ENCODE measurements at regions not wholly inside any gene's neighbourhood (a gene's known extent, or its start where the extent isn't known, plus 50 kb on each side); places are given as distances from the start of the nearest gene placed in this dataset.

GRCh38 chr15:37490707-37491106 lies 390.4 kb upstream of the MEIS2 start:
- WGBS (ENCODE audit: extremely low coverage, insufficient coverage, insufficient read length): no CpG with 5 or more reads among the region's 26 CpGs
- no peaks in the 10 kb centered on the region for H3K79me2 ChIP-seq (ENCODE audit: control insufficient read depth, insufficient read depth, low read length, poor library complexity)
- no peak overlapping the region for H3K4me3 ChIP-seq (ENCODE audit: low read depth, low read length)

GRCh38 chr15:37516621-37517020 lies 416.3 kb upstream of the MEIS2 start:
- H3K9me3 ChIP-seq (ENCODE audit: insufficient read depth, low read depth, low read length): no peaks in the 10 kb centered on the region
- H2BK120ac ChIP-seq (ENCODE audit: insufficient read depth, low read length, poor library complexity): no peak overlapping the region
- DNase-seq: no peak
- H4K12ac ChIP-seq (ENCODE audit: low read depth, low read length): no peak overlapping the region
- no peak overlapping the region for H3K9ac ChIP-seq (ENCODE audit: low read length)
- H3K79me1 ChIP-seq (ENCODE audit: low read length): no peaks in the 10 kb centered on the region
- H3K14ac ChIP-seq (ENCODE audit: low read length): no peak overlapping the region
- H2BK12ac ChIP-seq (ENCODE audit: low read length): no peak overlapping the region
- no peaks in the 10 kb centered on the region for H3K79me2 ChIP-seq (ENCODE audit: control insufficient read depth, insufficient read depth, low read length, poor library complexity)
- no peaks in the 10 kb centered on the region for H3K27me3 ChIP-seq (ENCODE audit: insufficient read depth, low read length)
- H3K23ac ChIP-seq (ENCODE audit: low read length): no peak overlapping the region
- H3K36me3 ChIP-seq (ENCODE audit: control insufficient read depth in 1 of 2, insufficient read depth in 2 of 2, low read length in 2 of 2): no peaks in the 10 kb centered on the region
- no peak overlapping the region for H2AFZ ChIP-seq (ENCODE audit: insufficient read depth, low read length, poor library complexity)
- no peak overlapping the region for H3K27ac ChIP-seq (ENCODE audit: low read depth, low read length)
- H3K4me3 ChIP-seq (ENCODE audit: low read depth, low read length): no peak overlapping the region
- no peak overlapping the region for H2AK5ac ChIP-seq (ENCODE audit: low read length)
- no peak overlapping the region for H2BK5ac ChIP-seq (ENCODE audit: low read depth, low read length, poor library complexity)
- no peak overlapping the region for H4K91ac ChIP-seq (ENCODE audit: low read depth, low read length)
- no peak overlapping the region for H3K18ac ChIP-seq (ENCODE audit: low read length)
- no peaks in the 10 kb centered on the region for H3K4me1 ChIP-seq (ENCODE audit: control insufficient read depth in 1 of 2, insufficient read depth in 2 of 2, low read length in 2 of 2)
- no peak overlapping the region for H4K8ac ChIP-seq (ENCODE audit: low read depth, low read length)
- no CpG with 5 or more reads among the region's 3 CpGs for WGBS (ENCODE audit: extremely low coverage, insufficient coverage, insufficient read length)
- no peak overlapping the region for H3K4me2 ChIP-seq (ENCODE audit: low read length)
- no peak overlapping the region for H3K4ac ChIP-seq (ENCODE audit: low read depth, low read length)

More at GRCh38 chr15:37490707-37491106, 390.4 kb upstream of the MEIS2 start:
- Histone ChIP-seq H2AK5ac (ENCODE audit: low read length) (no peak overlapping the region), H3K79me1 (ENCODE audit: low read length) (no peaks in the 10 kb centered on the region), H3K4me2 (ENCODE audit: low read length) (no peak overlapping the region), H3K9ac (ENCODE audit: low read length) (no peak overlapping the region), H2BK120ac (ENCODE audit: insufficient read depth, low read length, poor library complexity) (no peak overlapping the region), H3K4ac (ENCODE audit: low read depth, low read length) (no peak overlapping the region), H4K91ac (ENCODE audit: low read depth, low read length) (no peak overlapping the region), H3K4me1 (ENCODE audit: control insufficient read depth in 1 of 2, insufficient read depth in 2 of 2, low read length in 2 of 2) (no peaks in the 10 kb centered on the region), H3K18ac (ENCODE audit: low read length) (no peak overlapping the region), H3K14ac (ENCODE audit: low read length) (no peak overlapping the region), H3K9me3 (ENCODE audit: insufficient read depth, low read depth, low read length) (peaks cover 4% of the 10 kb centered on the region), H3K27ac (ENCODE audit: low read depth, low read length) (no peak overlapping the region), H4K12ac (ENCODE audit: low read depth, low read length) (no peak overlapping the region), H2BK12ac (ENCODE audit: low read length) (no peak overlapping the region), H2AFZ (ENCODE audit: insufficient read depth, low read length, poor library complexity) (no peak overlapping the region), H2BK5ac (ENCODE audit: low read depth, low read length, poor library complexity) (no peak overlapping the region), H3K36me3 (ENCODE audit: control insufficient read depth in 1 of 2, insufficient read depth in 2 of 2, low read length in 2 of 2) (no peaks in the 10 kb centered on the region), H3K27me3 (ENCODE audit: insufficient read depth, low read length) (no peaks in the 10 kb centered on the region), H3K23ac (ENCODE audit: low read length) (no peak overlapping the region), H4K8ac (ENCODE audit: low read depth, low read length) (no peak overlapping the region)
- DNase-seq: no peak

- no peaks in the 10 kb centered on the region for H3K4me1 ChIP-seq (ENCODE audit: control insufficient read depth in 1 of 2, insufficient read depth in 2 of 2, low read length in 2 of 2)
- no peak overlapping the region for H3K27ac ChIP-seq (ENCODE audit: low read depth, low read length)
- no peaks in the 10 kb centered on the region for H3K79me1 ChIP-seq (ENCODE audit: low read length)
- no peak overlapping the region for H4K91ac ChIP-seq (ENCODE audit: low read depth, low read length)
- H4K12ac ChIP-seq (ENCODE audit: low read depth, low read length): no peak overlapping the region
- no peak overlapping the region for H3K4me2 ChIP-seq (ENCODE audit: low read length)
- H3K9me3 ChIP-seq (ENCODE audit: insufficient read depth, low read depth, low read length): no peaks in the 10 kb centered on the region
- H3K18ac ChIP-seq (ENCODE audit: low read length): no peak overlapping the region
- H2AK5ac ChIP-seq (ENCODE audit: low read length): no peak overlapping the region
- H3K4me3 ChIP-seq (ENCODE audit: low read depth, low read length): no peak overlapping the region
- H2BK12ac ChIP-seq (ENCODE audit: low read length): no peak overlapping the region
- no peaks in the 10 kb centered on the region for H3K27me3 ChIP-seq (ENCODE audit: insufficient read depth, low read length)
- no peaks in the 10 kb centered on the region for H3K79me2 ChIP-seq (ENCODE audit: control insufficient read depth, insufficient read depth, low read length, poor library complexity)
- H3K4ac ChIP-seq (ENCODE audit: low read depth, low read length): no peak overlapping the region
- DNase-seq: no peak
- no peak overlapping the region for H2BK120ac ChIP-seq (ENCODE audit: insufficient read depth, low read length, poor library complexity)
- no peak overlapping the region for H2AFZ ChIP-seq (ENCODE audit: insufficient read depth, low read length, poor library complexity)
- no peak overlapping the region for H3K14ac ChIP-seq (ENCODE audit: low read length)
- no peak overlapping the region for H4K8ac ChIP-seq (ENCODE audit: low read depth, low read length)
- no peak overlapping the region for H2BK5ac ChIP-seq (ENCODE audit: low read depth, low read length, poor library complexity)
- WGBS (ENCODE audit: extremely low coverage, insufficient coverage, insufficient read length): no CpG with 5 or more reads among the region's 6 CpGs
- H3K9ac ChIP-seq (ENCODE audit: low read length): no peak overlapping the region
- no peaks in the 10 kb centered on the region for H3K36me3 ChIP-seq (ENCODE audit: control insufficient read depth in 1 of 2, insufficient read depth in 2 of 2, low read length in 2 of 2)
- no peak overlapping the region for H3K23ac ChIP-seq (ENCODE audit: low read length)
These were observed 417.0 kb upstream of the MEIS2 start for GRCh38 chr15:37517191-37517895.

- Histone ChIP-seq H3K4me3 (ENCODE audit: low read depth, low read length) (no peak overlapping the region), H3K4me2 (ENCODE audit: low read length) (no peak overlapping the region), H3K9me3 (ENCODE audit: insufficient read depth, low read depth, low read length) (no peaks in the 10 kb centered on the region), H2AFZ (ENCODE audit: insufficient read depth, low read length, poor library complexity) (no peak overlapping the region), H3K79me2 (ENCODE audit: control insufficient read depth, insufficient read depth, low read length, poor library complexity) (no peaks in the 10 kb centered on the region), H3K4me1 (ENCODE audit: control insufficient read depth in 1 of 2, insufficient read depth in 2 of 2, low read length in 2 of 2) (no peaks in the 10 kb centered on the region), H3K27ac (ENCODE audit: low read depth, low read length) (no peak overlapping the region), H3K27me3 (ENCODE audit: insufficient read depth, low read length) (no peaks in the 10 kb centered on the region), H3K14ac (ENCODE audit: low read length) (no peak overlapping the region), H2BK120ac (ENCODE audit: insufficient read depth, low read length, poor library complexity) (no peak overlapping the region), H3K4ac (ENCODE audit: low read depth, low read length) (no peak overlapping the region), H2AK5ac (ENCODE audit: low read length) (no peak overlapping the region), H3K9ac (ENCODE audit: low read length) (no peak overlapping the region), H4K12ac (ENCODE audit: low read depth, low read length) (no peak overlapping the region), H3K79me1 (ENCODE audit: low read length) (no peaks in the 10 kb centered on the region), H4K91ac (ENCODE audit: low read depth, low read length) (no peak overlapping the region), H3K23ac (ENCODE audit: low read length) (no peak overlapping the region), H3K18ac (ENCODE audit: low read length) (no peak overlapping the region), H2BK5ac (ENCODE audit: low read depth, low read length, poor library complexity) (no peak overlapping the region), H4K8ac (ENCODE audit: low read depth, low read length) (no peak overlapping the region), H2BK12ac (ENCODE audit: low read length) (no peak overlapping the region), H3K36me3 (ENCODE audit: control insufficient read depth in 1 of 2, insufficient read depth in 2 of 2, low read length in 2 of 2) (no peaks in the 10 kb centered on the region)
- DNase-seq: no peak
- no CpG with 5 or more reads among the region's 1 CpG for WGBS (ENCODE audit: extremely low coverage, insufficient coverage, insufficient read length)
These were observed 416.0 kb upstream of the TMCO5A start for GRCh38 chr15:37518436-37518835.

Data from trophoblast cell (in vitro differentiated cells and primary cell).